Neural progenitor cell (in vitro differentiated cells): ENCODE measurements at regions not wholly inside any gene's neighbourhood (a gene's known extent, or its start where the extent isn't known, plus 50 kb on each side); places are given as distances from the start of the nearest gene placed in this dataset.

Source experiments
- DNase-seq: peaks from one replicate; pipeline ENCODE4 v3.0.0-alpha.2; 2016; ENCODE audit warnings: low spot score
- H2AFZ ChIP-seq: fragments of 200-600 bp; sonication (generic); replicated peaks from 2 replicates; pipeline ENCODE4 v1.6.1; 2016; ENCODE audit warnings: antibody characterized with exemption
- H3F3A ChIP-seq: fragments of 200-600 bp; sonication (generic); 2 replicates; pipeline ENCODE4 v1.6.1; 2016; ENCODE audit warnings: antibody characterized with exemption, low read depth
- H3K27ac ChIP-seq: fragments of 200-600 bp; sonication (generic); 2 replicates; pipeline ENCODE4 v1.5.1; 2016; ENCODE audit warnings: mild to moderate bottlenecking
- H3K27me3 ChIP-seq: fragments of 200-600 bp; sonication (generic); 2 replicates; pipeline ENCODE4 v1.6.1; 2016; ENCODE audit warnings: mild to moderate bottlenecking, moderate library complexity
- H3K36me3 ChIP-seq: fragments of 200-600 bp; sonication (generic); 2 replicates; pipeline ENCODE4 v1.5.1; 2016
- H3K4me1 ChIP-seq: fragments of 200-600 bp; sonication (generic); 2 replicates; pipeline ENCODE4 v1.6.1; 2016; ENCODE audit warnings: mixed run types
- H3K4me2 ChIP-seq: fragments of 200-600 bp; sonication (generic); 2 replicates; pipeline ENCODE4 v1.6.1; 2016
- H3K4me3 ChIP-seq: fragments of 200-600 bp; sonication (generic); 2 replicates; pipeline ENCODE4 v1.5.1; 2016
- H3K79me2 ChIP-seq: fragments of 200-600 bp; sonication (generic); 2 replicates; pipeline ENCODE4 v1.6.1; 2016; ENCODE audit warnings: low read depth
- H3K9ac ChIP-seq: fragments of 200-600 bp; sonication (generic); 2 replicates; pipeline ENCODE4 v1.6.1; 2016
- H3K9me3 ChIP-seq: fragments of 200-600 bp; sonication (generic); 2 replicates; pipeline ENCODE4 v1.5.1; 2016; ENCODE audit warnings: low read depth
- H4K20me1 ChIP-seq: fragments of 200-600 bp; sonication (generic); 2 replicates; pipeline ENCODE4 v1.6.1; 2016; ENCODE audit warnings: low read depth
- H3K27ac Mint-ChIP-seq: 3 replicates; pipeline ENCODE4 v1.8.0; 2021; ENCODE audit warnings: mixed read lengths
- H3K27me3 Mint-ChIP-seq: 2 replicates; pipeline ENCODE4 v1.8.0; 2022; ENCODE audit warnings: low read depth, mild to moderate bottlenecking, inconsistent platforms, moderate library complexity, mixed read lengths; ENCODE audit not compliant: insufficient read depth
- H3K36me3 Mint-ChIP-seq: 3 replicates; pipeline ENCODE4 v1.8.0; 2021; ENCODE audit warnings: mixed read lengths
- H3K4me1 Mint-ChIP-seq: 3 replicates; pipeline ENCODE4 v1.8.0; 2021; ENCODE audit warnings: mixed read lengths
- H3K4me3 Mint-ChIP-seq: 3 replicates; pipeline ENCODE4 v1.8.0; 2021; ENCODE audit warnings: mild to moderate bottlenecking, moderate library complexity, mixed read lengths
- H3K9me3 Mint-ChIP-seq: 3 replicates; pipeline ENCODE4 v1.8.0; 2020; ENCODE audit warnings: mixed read lengths
- CTCF ChIP-seq: fragments of 200-600 bp; sonication (generic); IDR thresholded peaks from 2 replicates; pipeline ENCODE4 v1.5.1; 2017; ENCODE audit warnings: antibody characterized with exemption, mild to moderate bottlenecking
- EZH2 ChIP-seq: fragments of 200-600 bp; sonication (generic); IDR thresholded peaks from 2 replicates; pipeline ENCODE4 v1.6.1; 2017; ENCODE audit warnings: antibody characterized with exemption, mild to moderate bottlenecking, moderate library complexity
- EZH2phosphoT487 ChIP-seq: fragments of 200-600 bp; sonication (generic); IDR thresholded peaks from 2 replicates; pipeline ENCODE4 v1.6.1; 2017; ENCODE audit warnings: antibody characterized with exemption

GRCh38 chr7:106386958-106387357, 102.2 kb upstream of the NAMPT start:
- TF ChIP-seq EZH2phosphoT487 (no peak), CTCF (no peak), EZH2 (no peak)
- Histone ChIP-seq H3K79me2 (no peaks in the 10 kb centered on the region), H3K9ac (no peak overlapping the region), H3K27me3 (no peaks in the 10 kb centered on the region), H3K4me1 (no peaks in the 10 kb centered on the region), H3F3A (no peaks in the 10 kb centered on the region), H3K4me2 (no peak overlapping the region), H3K9me3 (no peaks in the 10 kb centered on the region), H2AFZ (no peak overlapping the region), H3K27ac (no peak overlapping the region), H3K4me3 (no peak overlapping the region), H3K36me3 (no peaks in the 10 kb centered on the region), H4K20me1 (no peaks in the 10 kb centered on the region)
- DNase-seq: no peak
- H3K4me1 Mint-ChIP-seq: no peaks in the 10 kb centered on the region
- no peaks in the 10 kb centered on the region for H3K9me3 Mint-ChIP-seq
- H3K27ac Mint-ChIP-seq: no peak overlapping the region
- peaks cover 2% of the 10 kb centered on the region for H3K27me3 Mint-ChIP-seq
- no peak overlapping the region for H3K4me3 Mint-ChIP-seq
- H3K36me3 Mint-ChIP-seq: no peaks in the 10 kb centered on the region

- Histone ChIP-seq H3K9ac (no peak overlapping the region), H4K20me1 (no peaks in the 10 kb centered on the region), H3K27me3 (no peaks in the 10 kb centered on the region), H3K27ac (no peak overlapping the region), H3K9me3 (no peaks in the 10 kb centered on the region), H3K79me2 (no peaks in the 10 kb centered on the region), H3K4me2 (no peak overlapping the region), H3K4me1 (peaks cover 7% of the 10 kb centered on the region), H3F3A (no peaks in the 10 kb centered on the region), H2AFZ (no peak overlapping the region), H3K36me3 (no peaks in the 10 kb centered on the region), H3K4me3 (no peak overlapping the region)
- DNase-seq: no peak
- Mint-ChIP-seq H3K36me3 (no peaks in the 10 kb centered on the region), H3K9me3 (no peaks in the 10 kb centered on the region), H3K4me1 (peaks cover 4% of the 10 kb centered on the region), H3K27me3 (peaks cover 2% of the 10 kb centered on the region), H3K27ac (no peak overlapping the region), H3K4me3 (no peak overlapping the region)
- TF ChIP-seq EZH2 (no peak), CTCF (no peak), EZH2phosphoT487 (no peak)
Measured at GRCh38 chr7:106384373-106384772, 99.6 kb upstream of the NAMPT start.

GRCh38 chr7:106382929-106383328, 98.1 kb upstream of the NAMPT start:
- Histone ChIP-seq H3K79me2 (no peaks in the 10 kb centered on the region), H3K27ac (no peak overlapping the region), H3K4me1 (peaks cover 7% of the 10 kb centered on the region), H3K4me3 (no peak overlapping the region), H3K4me2 (no peak overlapping the region), H3K9me3 (no peaks in the 10 kb centered on the region), H3K27me3 (no peaks in the 10 kb centered on the region), H3K9ac (no peak overlapping the region), H4K20me1 (no peaks in the 10 kb centered on the region), H3K36me3 (no peaks in the 10 kb centered on the region), H3F3A (no peaks in the 10 kb centered on the region), H2AFZ (no peak overlapping the region)
- peaks cover 2% of the 10 kb centered on the region for H3K27me3 Mint-ChIP-seq
- H3K4me1 Mint-ChIP-seq: peaks cover 4% of the 10 kb centered on the region
- H3K9me3 Mint-ChIP-seq: no peaks in the 10 kb centered on the region
- no peak for DNase-seq
- no peak overlapping the region for H3K4me3 Mint-ChIP-seq
- TF ChIP-seq EZH2phosphoT487 (no peak), CTCF (no peak), EZH2 (no peak)
- no peaks in the 10 kb centered on the region for H3K36me3 Mint-ChIP-seq
- H3K27ac Mint-ChIP-seq: no peak overlapping the region
